Mucosa of rectum (tissue), 2 donors: ENCODE measurements at regions not wholly inside any gene's neighbourhood (a gene's known extent, or its start where the extent isn't known, plus 50 kb on each side); places are given as distances from the start of the nearest gene placed in this dataset.
A peak's percentile ranks its signal among the peaks of the same experiment; 100 is the strongest.
"Not testable (repeated sequence)": the region's sequence is repeated elsewhere in the genome, so short reads cannot be mapped to it uniquely, and the experiment has no call there.

Experiments
- H3K27ac ChIP-seq, 2 donors: one replicate each; pipeline ENCODE4 v1.7.0; 2013; ENCODE audit warnings: inconsistent platforms in 2 of 2, low read depth in 2 of 2, low read length in 2 of 2
- H3K27me3 ChIP-seq, 2 donors: one replicate each; pipeline ENCODE4 v1.7.0; 2013; ENCODE audit warnings: low read length in 2 of 2; ENCODE audit not compliant: control insufficient read depth in 2 of 2, insufficient read depth in 2 of 2
- H3K36me3 ChIP-seq, 2 donors: one replicate each; pipeline ENCODE4 v1.7.0; 2013; ENCODE audit warnings: low read length in 2 of 2; ENCODE audit not compliant: control insufficient read depth in 2 of 2, insufficient read depth in 2 of 2
- H3K4me1 ChIP-seq, 2 donors: one replicate each; pipeline ENCODE4 v1.7.0; 2013; ENCODE audit warnings: low read length in 2 of 2, mild to moderate bottlenecking in 1 of 2; ENCODE audit not compliant: control insufficient read depth in 2 of 2, insufficient read depth in 2 of 2
- H3K4me3 ChIP-seq, 2 donors: one replicate each; pipeline ENCODE4 v1.7.0; 2013; ENCODE audit warnings: low read length in 2 of 2
- H3K9ac ChIP-seq, 2 donors: one replicate each; pipeline ENCODE4 v1.7.0; 2013; ENCODE audit warnings: low read length in 2 of 2, low read depth in 1 of 2, mild to moderate bottlenecking in 1 of 2
- H3K9me3 ChIP-seq, 2 donors: one replicate each; pipeline ENCODE4 v1.7.0; 2013; ENCODE audit warnings: low read length in 2 of 2; ENCODE audit not compliant: control insufficient read depth in 2 of 2
- donor health status: healthy.
- donor health status: Normal muscosa, but diverticular disease.

- H3K36me3 ChIP-seq: no peaks in the 10 kb centered on the region
- H3K27ac ChIP-seq: no peak overlapping the region
- no peaks in the 10 kb centered on the region for H3K27me3 ChIP-seq
- H3K4me1 ChIP-seq: peaks cover 0 to 3% of the 10 kb centered on the region in 2 donors
- no peaks in the 10 kb centered on the region for H3K9me3 ChIP-seq
- H3K4me3 ChIP-seq: peak overlapping the region in 1 of 2 donors; percentile 37
- no peak overlapping the region for H3K9ac ChIP-seq
These were observed 738.0 kb downstream of the SI start for GRCh38 chr3:164340273-164340672.

- Histone ChIP-seq H3K36me3 (no peaks in the 10 kb centered on the region), H3K9me3 (no peaks in the 10 kb centered on the region), H3K4me1 (no peaks in the 10 kb centered on the region), H3K27ac (no peak overlapping the region), H3K9ac (no peak overlapping the region), H3K4me3 (no peak overlapping the region), H3K27me3 (no peaks in the 10 kb centered on the region)
These were observed 745.2 kb downstream of the SI start for GRCh38 chr3:164332831-164333802.

- no peaks in the 10 kb centered on the region for H3K9me3 ChIP-seq
- no peaks in the 10 kb centered on the region for H3K36me3 ChIP-seq
- no peak overlapping the region for H3K9ac ChIP-seq
- no peaks in the 10 kb centered on the region for H3K27me3 ChIP-seq
- no peak overlapping the region for H3K4me3 ChIP-seq
- no peak overlapping the region for H3K27ac ChIP-seq
- no peaks in the 10 kb centered on the region for H3K4me1 ChIP-seq
These were observed 751.6 kb downstream of the SI start for GRCh38 chr3:164326714-164327113.

GRCh38 chr3:164320962-164321361 is 757.3 kb downstream of the SI start:
- Histone ChIP-seq H3K4me1 (no peaks in the 10 kb centered on the region), H3K9me3 (no peaks in the 10 kb centered on the region), H3K27ac (no peak overlapping the region), H3K27me3 (no peaks in the 10 kb centered on the region), H3K36me3 (no peaks in the 10 kb centered on the region), H3K9ac (no peak overlapping the region), H3K4me3 (no peak overlapping the region)

GRCh38 chr3:164306042-164306441 is 772.3 kb downstream of the SI start:
- no peaks in the 10 kb centered on the region for H3K4me1 ChIP-seq
- H3K9me3 ChIP-seq: no peaks in the 10 kb centered on the region
- H3K27me3 ChIP-seq: no peaks in the 10 kb centered on the region
- no peaks in the 10 kb centered on the region for H3K36me3 ChIP-seq
- H3K9ac ChIP-seq: no peak overlapping the region
- H3K4me3 ChIP-seq: no peak overlapping the region
- no peak overlapping the region for H3K27ac ChIP-seq

- Histone ChIP-seq H3K9ac (no peak overlapping the region), H3K27me3 (no peaks in the 10 kb centered on the region), H3K27ac (no peak overlapping the region), H3K36me3 (no peaks in the 10 kb centered on the region), H3K4me1 (no peaks in the 10 kb centered on the region), H3K4me3 (no peak overlapping the region), H3K9me3 (no peaks in the 10 kb centered on the region)
These were observed 774.4 kb downstream of the SI start for GRCh38 chr3:164303894-164304293.

- Histone ChIP-seq H3K27ac (no peak overlapping the region), H3K36me3 (no peaks in the 10 kb centered on the region), H3K9ac (no peak overlapping the region), H3K27me3 (no peaks in the 10 kb centered on the region), H3K4me1 (no peaks in the 10 kb centered on the region), H3K4me3 (no peak overlapping the region), H3K9me3 (no peaks in the 10 kb centered on the region)
These were observed 775.7 kb downstream of the SI start for GRCh38 chr3:164302622-164303021.

GRCh38 chr3:164291486-164291885 is 786.8 kb downstream of the SI start:
- H3K27me3 ChIP-seq, H3K36me3 ChIP-seq: not testable (repeated sequence)

GRCh38 chr3:164278550-164278949 is 799.7 kb downstream of the SI start:
- Histone ChIP-seq H3K27ac (no peak overlapping the region), H3K9ac (no peak overlapping the region), H3K4me1 (no peaks in the 10 kb centered on the region), H3K9me3 (peaks cover 2 to 3% of the 10 kb centered on the region in 2 donors), H3K36me3 (no peaks in the 10 kb centered on the region), H3K27me3 (no peaks in the 10 kb centered on the region), H3K4me3 (no peak overlapping the region)

More at GRCh38 chr3:164291486-164291885, 786.8 kb downstream of the SI start:
- H3K4me1 ChIP-seq, H3K4me3 ChIP-seq, H3K9ac ChIP-seq, H3K27ac ChIP-seq, H3K9me3 ChIP-seq: not testable (repeated sequence)

- H3K9me3 ChIP-seq: no peaks in the 10 kb centered on the region
- no peak overlapping the region for H3K4me3 ChIP-seq
- H3K27ac ChIP-seq: no peak overlapping the region
- no peaks in the 10 kb centered on the region for H3K27me3 ChIP-seq
- H3K4me1 ChIP-seq: no peaks in the 10 kb centered on the region
- no peaks in the 10 kb centered on the region for H3K36me3 ChIP-seq
- no peak overlapping the region for H3K9ac ChIP-seq
These were observed 811.2 kb downstream of the SI start for GRCh38 chr3:164267053-164267452.
